ENCODE measurements at regions not wholly inside any gene's neighbourhood (a gene's known extent, or its start where the extent isn't known, plus 50 kb on each side); places are given as distances from the start of the nearest gene placed in this dataset.

DNA sequence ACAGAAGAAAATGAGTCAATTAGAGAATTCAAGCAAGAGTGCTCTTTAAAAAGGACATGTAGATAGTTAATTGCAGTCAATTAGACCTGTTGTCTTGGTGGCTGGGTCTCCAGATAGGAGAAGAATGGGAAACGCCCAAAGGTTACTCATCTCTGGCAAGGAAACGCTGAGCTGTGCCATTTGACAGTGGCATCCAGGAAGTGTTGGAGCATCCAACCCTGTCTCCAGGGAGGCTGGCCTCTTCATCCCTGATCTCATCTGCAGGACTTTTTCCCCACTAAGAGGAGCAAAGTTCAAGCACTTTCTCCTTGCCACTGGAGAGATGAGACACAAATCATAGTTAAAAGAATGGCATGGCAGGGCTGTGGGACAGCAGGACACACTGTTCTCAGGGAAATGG is 111.7 kb upstream of the MSX2 start:
- TF ChIP-seq, protein P1, sequence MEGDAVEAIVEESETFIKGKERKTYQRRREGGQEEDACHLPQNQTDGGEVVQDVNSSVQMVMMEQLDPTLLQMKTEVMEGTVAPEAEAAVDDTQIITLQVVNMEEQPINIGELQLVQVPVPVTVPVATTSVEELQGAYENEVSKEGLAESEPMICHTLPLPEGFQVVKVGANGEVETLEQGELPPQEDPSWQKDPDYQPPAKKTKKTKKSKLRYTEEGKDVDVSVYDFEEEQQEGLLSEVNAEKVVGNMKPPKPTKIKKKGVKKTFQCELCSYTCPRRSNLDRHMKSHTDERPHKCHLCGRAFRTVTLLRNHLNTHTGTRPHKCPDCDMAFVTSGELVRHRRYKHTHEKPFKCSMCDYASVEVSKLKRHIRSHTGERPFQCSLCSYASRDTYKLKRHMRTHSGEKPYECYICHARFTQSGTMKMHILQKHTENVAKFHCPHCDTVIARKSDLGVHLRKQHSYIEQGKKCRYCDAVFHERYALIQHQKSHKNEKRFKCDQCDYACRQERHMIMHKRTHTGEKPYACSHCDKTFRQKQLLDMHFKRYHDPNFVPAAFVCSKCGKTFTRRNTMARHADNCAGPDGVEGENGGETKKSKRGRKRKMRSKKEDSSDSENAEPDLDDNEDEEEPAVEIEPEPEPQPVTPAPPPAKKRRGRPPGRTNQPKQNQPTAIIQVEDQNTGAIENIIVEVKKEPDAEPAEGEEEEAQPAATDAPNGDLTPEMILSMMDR (IDR thresholded peaks at IDR 0.05) = no peak
- no peak for TF ChIP-seq EZH2 (IDR thresholded peaks at IDR 0.05)
- no peak for TF ChIP-seq EZH2phosphoT487 (IDR thresholded peaks at IDR 0.05)

All from neural progenitor cell (in vitro differentiated cells).